Thyroid gland (tissue), 4 donors: ENCODE measurements at regions not wholly inside any gene's neighbourhood (a gene's known extent, or its start where the extent isn't known, plus 50 kb on each side); places are given as distances from the start of the nearest gene placed in this dataset.
"Not testable (repeated sequence)": the region's sequence is repeated elsewhere in the genome, so short reads cannot be mapped to it uniquely, and the experiment has no call there.

ENCODE experiments used
- POLR2A ChIP-seq, 2 donors: fragments of 450-650 bp; IDR thresholded peaks; one replicate each; pipeline ENCODE4 v1.6.1; 2017; ENCODE audit warnings: antibody characterized with exemption in 2 of 2, mild to moderate bottlenecking in 2 of 2, moderate library complexity in 1 of 2
- TF ChIP-seq, protein P1 (sequence below), 6 experiments: fragments of 200-600 bp in 3 of 6; fragments of 450-650 bp in 3 of 6; sonication (generic) in 3 of 6; IDR thresholded peaks; one replicate each; pipeline ENCODE4 v1.5.1; 2016 to 2019; ENCODE audit warnings: antibody characterized with exemption in 6 of 6, mild to moderate bottlenecking in 2 of 6, inconsistent platforms in 1 of 6, moderate library complexity in 1 of 6

DNA sequence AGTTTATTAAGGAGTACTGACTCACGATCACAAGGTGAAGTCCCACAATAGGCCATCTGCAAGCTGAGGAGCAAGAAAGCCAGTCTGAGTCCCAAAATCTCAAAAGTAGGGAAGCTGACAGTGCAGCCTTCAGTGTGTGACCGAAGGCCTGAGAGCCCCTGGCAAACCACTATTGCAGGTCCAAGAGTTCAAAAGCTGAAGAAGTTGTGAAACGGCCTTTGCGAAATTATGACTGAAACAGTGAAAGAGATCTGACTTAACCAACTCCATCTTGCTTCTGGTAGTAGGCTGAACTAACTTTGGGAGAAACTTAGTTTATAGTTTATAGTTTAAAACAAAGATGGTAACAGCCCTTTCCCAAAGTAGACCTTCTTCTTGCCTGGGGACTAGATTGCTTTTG is 471.6 kb downstream of the FRK start:
- TF ChIP-seq, protein P1, sequence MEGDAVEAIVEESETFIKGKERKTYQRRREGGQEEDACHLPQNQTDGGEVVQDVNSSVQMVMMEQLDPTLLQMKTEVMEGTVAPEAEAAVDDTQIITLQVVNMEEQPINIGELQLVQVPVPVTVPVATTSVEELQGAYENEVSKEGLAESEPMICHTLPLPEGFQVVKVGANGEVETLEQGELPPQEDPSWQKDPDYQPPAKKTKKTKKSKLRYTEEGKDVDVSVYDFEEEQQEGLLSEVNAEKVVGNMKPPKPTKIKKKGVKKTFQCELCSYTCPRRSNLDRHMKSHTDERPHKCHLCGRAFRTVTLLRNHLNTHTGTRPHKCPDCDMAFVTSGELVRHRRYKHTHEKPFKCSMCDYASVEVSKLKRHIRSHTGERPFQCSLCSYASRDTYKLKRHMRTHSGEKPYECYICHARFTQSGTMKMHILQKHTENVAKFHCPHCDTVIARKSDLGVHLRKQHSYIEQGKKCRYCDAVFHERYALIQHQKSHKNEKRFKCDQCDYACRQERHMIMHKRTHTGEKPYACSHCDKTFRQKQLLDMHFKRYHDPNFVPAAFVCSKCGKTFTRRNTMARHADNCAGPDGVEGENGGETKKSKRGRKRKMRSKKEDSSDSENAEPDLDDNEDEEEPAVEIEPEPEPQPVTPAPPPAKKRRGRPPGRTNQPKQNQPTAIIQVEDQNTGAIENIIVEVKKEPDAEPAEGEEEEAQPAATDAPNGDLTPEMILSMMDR (IDR thresholded peaks at IDR 0.05), result not testable (repeated sequence)
- TF ChIP-seq POLR2A (IDR thresholded peaks at IDR 0.05), result not testable (repeated sequence)
